Right atrium auricular region (tissue), 2 donors: ENCODE measurements at regions not wholly inside any gene's neighbourhood (a gene's known extent, or its start where the extent isn't known, plus 50 kb on each side); places are given as distances from the start of the nearest gene placed in this dataset.

Experiments
- DNase-seq: peaks from one replicate; pipeline ENCODE4 v3.0.0-alpha.2; 2019; ENCODE audit warnings: low spot score
- H3K27ac ChIP-seq, 2 donors: fragments of 200-600 bp; sonication (generic); 1 replicate in 1 of 2; 2 replicates in 1 of 2; pipeline ENCODE4 v1.5.1; 2016 to 2019
- H3K27me3 ChIP-seq, 2 donors: fragments of 200-600 bp; sonication (generic); one replicate each; pipeline versions ENCODE4 v1.5.1 to v1.6.0; 2017 to 2019
- H3K36me3 ChIP-seq: fragments of 200-600 bp; sonication (generic); one replicate; pipeline ENCODE4 v1.5.1; 2016
- H3K4me1 ChIP-seq, 2 donors: fragments of 200-600 bp; sonication (generic); one replicate each; pipeline versions ENCODE4 v1.5.1 to v1.6.0; 2017 to 2019
- H3K4me3 ChIP-seq, 2 donors: fragments of 200-600 bp; sonication (generic); 1 replicate in 1 of 2; 2 replicates in 1 of 2; pipeline ENCODE4 v1.5.1; 2017 to 2019; ENCODE audit warnings: mild to moderate bottlenecking in 1 of 2, moderate library complexity in 1 of 2
- H3K9me3 ChIP-seq, 2 donors: fragments of 200-600 bp; sonication (generic); one replicate each; pipeline ENCODE4 v1.5.1; 2019
- CTCF ChIP-seq, 2 donors: fragments of 200-600 bp; sonication (generic); IDR thresholded peaks; one replicate each; pipeline ENCODE4 v1.5.1; 2019; ENCODE audit warnings: antibody characterized with exemption in 2 of 2

GRCh38 chr3:186477033-186477432 lies 67.1 kb downstream of the CRYGS start:
- H3K27ac ChIP-seq = no peak overlapping the region
- no peaks in the 10 kb centered on the region for H3K36me3 ChIP-seq
- DNase-seq = no peak
- no peaks in the 10 kb centered on the region for H3K27me3 ChIP-seq
- no peaks in the 10 kb centered on the region for H3K4me1 ChIP-seq
- no peak for TF ChIP-seq CTCF (IDR thresholded peaks at IDR 0.05)
- no peaks in the 10 kb centered on the region for H3K9me3 ChIP-seq
- no peak overlapping the region for H3K4me3 ChIP-seq

GRCh38 chr3:186476541-186476940 lies 67.6 kb downstream of the CRYGS start:
- H3K27ac ChIP-seq = no peak overlapping the region
- no peaks in the 10 kb centered on the region for H3K27me3 ChIP-seq
- TF ChIP-seq CTCF (IDR thresholded peaks at IDR 0.05) = no peak
- no peak overlapping the region for H3K4me3 ChIP-seq
- H3K9me3 ChIP-seq = no peaks in the 10 kb centered on the region
- no peaks in the 10 kb centered on the region for H3K4me1 ChIP-seq
- DNase-seq = no peak
- no peaks in the 10 kb centered on the region for H3K36me3 ChIP-seq

GRCh38 chr3:186476044-186476468 lies 68.1 kb downstream of the CRYGS start:
- Histone ChIP-seq H3K4me1 (no peaks in the 10 kb centered on the region), H3K27ac (no peak overlapping the region), H3K36me3 (no peaks in the 10 kb centered on the region), H3K4me3 (no peak overlapping the region), H3K27me3 (no peaks in the 10 kb centered on the region), H3K9me3 (no peaks in the 10 kb centered on the region)
- no peak for TF ChIP-seq CTCF (IDR thresholded peaks at IDR 0.05)
- DNase-seq = no peak

GRCh38 chr3:186473166-186473565 lies 71.0 kb downstream of the CRYGS start:
- Histone ChIP-seq H3K9me3 (no peaks in the 10 kb centered on the region), H3K4me1 (no peaks in the 10 kb centered on the region), H3K27me3 (no peaks in the 10 kb centered on the region), H3K27ac (no peak overlapping the region), H3K4me3 (no peak overlapping the region), H3K36me3 (no peaks in the 10 kb centered on the region)
- no peak for TF ChIP-seq CTCF (IDR thresholded peaks at IDR 0.05)
- no peak for DNase-seq

GRCh38 chr3:186472456-186473008 lies 71.6 kb downstream of the CRYGS start:
- Histone ChIP-seq H3K4me3 (no peak overlapping the region), H3K4me1 (no peaks in the 10 kb centered on the region), H3K27ac (no peak overlapping the region), H3K36me3 (no peaks in the 10 kb centered on the region), H3K27me3 (no peaks in the 10 kb centered on the region), H3K9me3 (no peaks in the 10 kb centered on the region)
- DNase-seq = no peak
- TF ChIP-seq CTCF (IDR thresholded peaks at IDR 0.05) = no peak

- no peaks in the 10 kb centered on the region for H3K4me1 ChIP-seq
- DNase-seq = no peak
- H3K27me3 ChIP-seq = no peaks in the 10 kb centered on the region
- no peak overlapping the region for H3K4me3 ChIP-seq
- H3K9me3 ChIP-seq = no peaks in the 10 kb centered on the region
- H3K36me3 ChIP-seq = no peaks in the 10 kb centered on the region
- no peak for TF ChIP-seq CTCF (IDR thresholded peaks at IDR 0.05)
- H3K27ac ChIP-seq = no peak overlapping the region
These were observed 72.4 kb downstream of the CRYGS start for GRCh38 chr3:186471771-186472170.
